GM12875 (cell line): ENCODE measurements at regions not wholly inside any gene's neighbourhood (a gene's known extent, or its start where the extent isn't known, plus 50 kb on each side); places are given as distances from the start of the nearest gene placed in this dataset.

ENCODE experiments used
- H3K4me3 ChIP-seq: one replicate; pipeline ENCODE4 v1.5.1; 2011; ENCODE audit warnings: low read depth, low read length, control low read depth
- CTCF ChIP-seq: IDR thresholded peaks from 2 replicates; pipeline ENCODE4 v1.5.1; 2011; ENCODE audit warnings: low read depth, mild to moderate bottlenecking, control low read depth, inconsistent platforms, low read length, moderate library complexity, borderline replicate concordance; ENCODE audit not compliant: insufficient read depth

DNA sequence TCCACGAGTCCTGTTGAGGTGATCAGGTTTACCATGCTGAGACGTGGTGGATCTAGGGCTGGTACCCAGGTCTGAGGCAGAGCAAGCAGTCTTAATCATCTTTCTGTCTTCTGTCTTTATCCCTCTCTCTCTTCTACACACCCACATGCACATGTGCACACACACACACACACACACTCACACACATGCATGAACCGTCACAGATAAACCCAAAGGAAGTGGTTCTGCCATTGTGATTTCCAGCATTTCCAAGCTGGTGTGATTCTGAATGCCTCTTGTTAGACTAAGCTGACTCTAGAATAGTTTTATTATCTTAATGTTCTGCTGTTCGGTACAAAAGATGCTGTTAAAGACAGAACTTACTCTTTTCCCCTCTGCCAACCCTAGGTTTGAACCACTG lies 411.8 kb upstream of the SALL1 start:
- no peak overlapping the region for H3K4me3 ChIP-seq
- no peak for TF ChIP-seq CTCF

GRCh38 chr16:51559901-51560300 lies 408.8 kb upstream of the SALL1 start:
- no peak overlapping the region for H3K4me3 ChIP-seq
- no peak for TF ChIP-seq CTCF

- no peak overlapping the region for H3K4me3 ChIP-seq
- no peak for TF ChIP-seq CTCF
Observed at GRCh38 chr16:51557670-51558069, 406.6 kb upstream of the SALL1 start.

DNA sequence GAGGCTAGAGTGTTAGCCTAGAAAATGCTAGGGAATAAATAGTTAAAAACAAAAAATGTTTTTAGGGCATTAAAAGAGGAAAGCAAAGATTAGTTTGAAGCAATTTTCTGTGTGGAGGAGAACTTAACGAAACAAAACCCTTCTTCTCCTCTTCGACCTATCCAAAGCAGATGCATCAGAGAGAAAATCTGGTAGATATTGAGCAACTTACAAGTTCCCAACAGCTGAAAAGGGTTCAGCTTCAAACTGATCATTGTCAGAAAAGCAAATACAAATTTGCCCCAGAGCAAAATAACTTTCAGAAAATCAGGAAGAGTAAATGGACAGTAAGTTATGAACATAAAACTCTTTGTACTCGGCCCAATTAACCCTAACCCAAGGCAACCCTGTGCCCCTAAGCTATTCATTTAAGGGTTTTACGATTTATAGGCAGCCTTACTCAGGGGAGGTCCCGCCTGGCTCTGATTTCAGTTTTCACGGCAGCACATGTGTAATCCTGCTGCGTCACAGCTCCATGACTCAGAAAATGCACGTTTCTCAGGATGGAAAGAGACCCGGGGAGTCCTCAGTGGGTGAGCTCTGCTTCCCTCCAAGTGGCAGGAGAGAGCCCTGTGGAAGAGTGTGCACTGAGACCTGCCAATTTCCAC lies 405.7 kb upstream of the SALL1 start:
- H3K4me3 ChIP-seq, result no peak overlapping the region
- TF ChIP-seq CTCF, result no peak

GRCh38 chr16:51553910-51554309 lies 402.8 kb upstream of the SALL1 start:
- no peak for TF ChIP-seq CTCF
- H3K4me3 ChIP-seq, result no peak overlapping the region

- TF ChIP-seq CTCF, result no peak
- H3K4me3 ChIP-seq, result no peak overlapping the region
Observed at GRCh38 chr16:51553314-51553713, 402.2 kb upstream of the SALL1 start.

GRCh38 chr16:51550800-51551347 lies 399.8 kb upstream of the SALL1 start:
- no peak for TF ChIP-seq CTCF
- H3K4me3 ChIP-seq, result no peak overlapping the region
